HEK293 (cell line): ENCODE measurements at regions not wholly inside any gene's neighbourhood (a gene's known extent, or its start where the extent isn't known, plus 50 kb on each side); places are given as distances from the start of the nearest gene placed in this dataset.

Experiments used
- CTCF ChIA-PET: fragments of 350-600 bp; formaldehyde crosslinking; extraction: SDS; loops from one replicate; lab custom pipeline; 2021; ENCODE audit warnings: antibody characterized with exemption; lab: Yijun Ruan, JAX
- POLR2A ChIA-PET: fragments of 300-600 bp; formaldehyde crosslinking; extraction: SDS; loops from one replicate; lab custom pipeline; 2020; ENCODE audit warnings: antibody characterized with exemption, inconsistent platforms; lab: Yijun Ruan, JAX
- H3K27ac ChIP-seq: fragments of 200-500 bp; sonication (Bioruptor generic); 2 replicates; pipeline ENCODE4 v1.5.1; 2014; ENCODE audit warnings: low read depth, low read length, control low read depth, inconsistent platforms; ENCODE audit errors: extremely low read depth
- H3K36me3 ChIP-seq, 2 experiments: fragments of 200-500 bp in 1 of 2; sonication (Bioruptor generic) in 1 of 2; 1 replicate in 1 of 2; 2 replicates in 1 of 2; pipeline ENCODE4 v1.5.1; 2014 to 2017; ENCODE audit warnings: inconsistent platforms in 2 of 2, low read length in 2 of 2; ENCODE audit not compliant: control insufficient read depth in 2 of 2, insufficient read depth in 1 of 2
- H3K4me1 ChIP-seq: fragments of 200-500 bp; sonication (Bioruptor generic); 2 replicates; pipeline ENCODE4 v1.5.1; 2014; ENCODE audit warnings: mild to moderate bottlenecking, low read length, inconsistent platforms; ENCODE audit not compliant: control insufficient read depth, insufficient read depth
- H3K4me3 ChIP-seq: 2 replicates; pipeline ENCODE4 v1.5.1; 2011; ENCODE audit warnings: low read depth, mild to moderate bottlenecking, control low read depth, low read length, moderate library complexity
- H3K9me3 ChIP-seq: fragments of 200-500 bp; sonication (Bioruptor generic); 2 replicates; pipeline ENCODE4 v1.5.1; 2014; ENCODE audit warnings: low read depth, low read length, inconsistent platforms; ENCODE audit not compliant: control insufficient read depth, insufficient read depth
- ATF2 ChIP-seq: fragments of 450-650 bp; formaldehyde crosslinking; IDR thresholded peaks from 2 replicates; pipeline ENCODE4 v1.5.1; 2016; ENCODE audit warnings: missing biosample characterization, missing genetic modification characterization, low read depth
- EGR2 ChIP-seq: fragments of 450-650 bp; formaldehyde crosslinking; IDR thresholded peaks from 2 replicates; pipeline ENCODE4 v1.5.1; 2016; ENCODE audit warnings: low read depth, missing biosample characterization, missing genetic modification characterization
- GLI4 ChIP-seq: fragments of 450-650 bp; formaldehyde crosslinking; IDR thresholded peaks from 2 replicates; pipeline ENCODE4 v1.5.1; 2016; ENCODE audit warnings: missing biosample characterization, missing genetic modification characterization
- KLF7 ChIP-seq: fragments of 450-650 bp; formaldehyde crosslinking; IDR thresholded peaks from 2 replicates; pipeline ENCODE4 v1.5.1; 2016; ENCODE audit warnings: missing biosample characterization, missing genetic modification characterization, borderline replicate concordance
- KLF9 ChIP-seq: fragments of 450-650 bp; formaldehyde crosslinking; IDR thresholded peaks from 2 replicates; pipeline ENCODE4 v1.5.1; 2016; ENCODE audit warnings: missing biosample characterization, missing genetic modification characterization, low read depth
- MEIS1 ChIP-seq: sonication (generic); formaldehyde crosslinking; IDR thresholded peaks from 2 replicates; pipeline ENCODE4 v1.8.1; 2022; ENCODE audit warnings: missing genetic modification reagents, mild to moderate bottlenecking, borderline replicate concordance
- OVOL3 ChIP-seq: fragments of 450-650 bp; formaldehyde crosslinking; IDR thresholded peaks from 2 replicates; pipeline ENCODE4 v1.5.1; 2016; ENCODE audit warnings: missing biosample characterization, missing genetic modification characterization
- SP3 ChIP-seq: fragments of 450-650 bp; formaldehyde crosslinking; IDR thresholded peaks from 2 replicates; pipeline ENCODE4 v1.5.1; 2016; ENCODE audit warnings: missing biosample characterization, missing genetic modification characterization
- ZBTB49 ChIP-seq: fragments of 450-650 bp; formaldehyde crosslinking; IDR thresholded peaks from 2 replicates; pipeline ENCODE4 v1.5.1; 2016; ENCODE audit warnings: missing biosample characterization, missing genetic modification characterization, low read depth
- ZFHX2 ChIP-seq: fragments of 450-650 bp; formaldehyde crosslinking; conservative IDR thresholded peaks from 2 replicates; pipeline ENCODE4 v1.5.1; 2016; ENCODE audit warnings: missing biosample characterization, missing genetic modification characterization
- ZFP37 ChIP-seq: fragments of 450-650 bp; formaldehyde crosslinking; IDR thresholded peaks from 2 replicates; pipeline ENCODE4 v1.5.1; 2016; ENCODE audit warnings: missing biosample characterization, missing genetic modification characterization
- ZFP41 ChIP-seq: fragments of 450-650 bp; formaldehyde crosslinking; IDR thresholded peaks from 2 replicates; pipeline ENCODE4 v1.5.1; 2016; ENCODE audit warnings: missing biosample characterization, missing genetic modification characterization, borderline replicate concordance
- ZNF140 ChIP-seq: fragments of 450-650 bp; formaldehyde crosslinking; IDR thresholded peaks from 2 replicates; pipeline ENCODE4 v1.5.1; 2016; ENCODE audit warnings: missing biosample characterization, missing genetic modification characterization
- ZNF488 ChIP-seq: fragments of 450-650 bp; formaldehyde crosslinking; IDR thresholded peaks from 2 replicates; pipeline ENCODE4 v1.5.1; 2016; ENCODE audit warnings: missing biosample characterization, missing genetic modification characterization
- ZNF514 ChIP-seq: fragments of 450-650 bp; formaldehyde crosslinking; IDR thresholded peaks from 2 replicates; pipeline ENCODE4 v1.5.1; 2016; ENCODE audit warnings: missing biosample characterization, missing genetic modification characterization
- ZNF580 ChIP-seq: fragments of 450-650 bp; formaldehyde crosslinking; IDR thresholded peaks from 2 replicates; pipeline ENCODE4 v1.5.1; 2016; ENCODE audit warnings: missing biosample characterization, missing genetic modification characterization
- ZNF660 ChIP-seq: fragments of 450-650 bp; IDR thresholded peaks from 2 replicates; pipeline ENCODE4 v1.5.1; 2018; ENCODE audit warnings: missing biosample characterization, mild to moderate bottlenecking, missing genetic modification characterization
- ZNF747 ChIP-seq: fragments of 450-650 bp; formaldehyde crosslinking; IDR thresholded peaks from 2 replicates; pipeline ENCODE4 v1.5.1; 2016; ENCODE audit warnings: missing biosample characterization, missing genetic modification characterization
- ZNF768 ChIP-seq: fragments of 450-650 bp; formaldehyde crosslinking; IDR thresholded peaks from 2 replicates; pipeline ENCODE4 v1.5.1; 2018; ENCODE audit warnings: missing biosample characterization, mild to moderate bottlenecking, missing genetic modification characterization
- TF ChIP-seq, protein P1 (sequence below): fragments of 450-650 bp; formaldehyde crosslinking; IDR thresholded peaks from 2 replicates; pipeline ENCODE4 v1.5.1; 2016; ENCODE audit warnings: missing biosample characterization, missing genetic modification characterization
- TF ChIP-seq, protein P2 (sequence below): fragments of 450-650 bp; formaldehyde crosslinking; IDR thresholded peaks from 2 replicates; pipeline ENCODE4 v1.5.1; 2016; ENCODE audit warnings: missing biosample characterization, missing genetic modification characterization
- TF ChIP-seq, protein P3 (sequence below): fragments of 450-650 bp; formaldehyde crosslinking; IDR thresholded peaks from 2 replicates; pipeline ENCODE4 v1.5.1; 2017; ENCODE audit warnings: missing biosample characterization, missing genetic modification characterization

DNA sequence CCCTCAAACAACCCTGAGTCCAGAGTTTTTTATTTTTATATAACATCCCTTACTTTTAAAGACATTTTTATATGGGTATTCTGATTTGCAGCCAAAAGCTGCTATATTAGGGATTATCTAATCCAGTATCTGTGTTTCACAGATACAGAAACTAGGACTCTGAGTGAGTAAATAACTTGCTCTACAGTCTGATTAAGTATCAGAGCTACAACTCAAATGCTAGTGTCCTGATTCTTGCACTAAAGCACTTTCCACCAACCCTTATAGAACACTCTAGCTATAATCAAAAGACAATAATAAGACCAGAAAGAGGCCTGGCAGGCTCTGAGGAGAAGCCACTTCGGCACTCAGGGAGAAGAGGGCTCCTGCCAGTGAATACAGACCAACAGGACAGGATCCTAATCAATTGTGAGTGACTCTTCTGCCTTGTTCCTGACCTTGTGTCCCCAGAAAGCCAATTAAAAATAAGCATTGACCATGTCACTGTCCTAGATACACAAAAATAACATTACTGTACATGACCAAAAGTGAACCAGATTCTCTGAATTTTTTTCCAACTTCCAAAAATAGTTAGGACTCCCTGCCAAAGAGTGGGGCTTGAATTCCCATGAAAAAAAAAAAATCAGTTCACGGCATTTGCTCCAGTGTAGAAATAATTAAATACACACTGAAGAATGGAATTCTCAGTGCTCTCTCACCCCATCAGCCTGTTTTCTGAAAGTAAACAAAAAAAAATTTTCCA, 63.6 kb upstream of the MAP3K1 start (continued):
- TF ChIP-seq, protein P1, sequence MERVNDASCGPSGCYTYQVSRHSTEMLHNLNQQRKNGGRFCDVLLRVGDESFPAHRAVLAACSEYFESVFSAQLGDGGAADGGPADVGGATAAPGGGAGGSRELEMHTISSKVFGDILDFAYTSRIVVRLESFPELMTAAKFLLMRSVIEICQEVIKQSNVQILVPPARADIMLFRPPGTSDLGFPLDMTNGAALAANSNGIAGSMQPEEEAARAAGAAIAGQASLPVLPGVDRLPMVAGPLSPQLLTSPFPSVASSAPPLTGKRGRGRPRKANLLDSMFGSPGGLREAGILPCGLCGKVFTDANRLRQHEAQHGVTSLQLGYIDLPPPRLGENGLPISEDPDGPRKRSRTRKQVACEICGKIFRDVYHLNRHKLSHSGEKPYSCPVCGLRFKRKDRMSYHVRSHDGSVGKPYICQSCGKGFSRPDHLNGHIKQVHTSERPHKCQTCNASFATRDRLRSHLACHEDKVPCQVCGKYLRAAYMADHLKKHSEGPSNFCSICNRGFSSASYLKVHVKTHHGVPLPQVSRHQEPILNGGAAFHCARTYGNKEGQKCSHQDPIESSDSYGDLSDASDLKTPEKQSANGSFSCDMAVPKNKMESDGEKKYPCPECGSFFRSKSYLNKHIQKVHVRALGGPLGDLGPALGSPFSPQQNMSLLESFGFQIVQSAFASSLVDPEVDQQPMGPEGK = no peak
- TF ChIP-seq OVOL3 (tag by site-specific recombination) (no peak), MEIS1 (CRISPR knock-in tag) (no peak), ZNF747 (tag by site-specific recombination) (no peak), KLF7 (no peak)
- TF ChIP-seq, all 188 proteins: peak for 0

DNA sequence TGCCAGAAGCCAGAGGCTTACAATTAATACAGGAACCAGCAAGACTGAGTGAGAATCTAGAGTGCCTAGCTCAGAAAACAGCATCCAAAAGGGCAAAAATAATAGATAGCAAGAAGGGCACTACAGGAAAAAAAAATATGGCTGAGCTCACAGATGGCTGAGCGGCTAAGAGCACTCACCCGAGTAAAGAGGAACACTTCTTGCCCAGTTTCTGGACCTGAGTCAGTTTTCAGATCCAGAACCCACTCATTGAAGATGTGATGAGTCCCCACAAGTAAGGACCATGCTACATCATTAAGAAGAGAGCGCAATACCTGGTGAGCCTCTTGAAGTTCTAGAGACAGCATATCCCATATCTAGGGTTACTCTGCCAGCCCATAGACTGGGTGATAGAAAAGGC, 65.5 kb upstream of the MAP3K1 start:
- POLR2A ChIA-PET = no interaction called here
- CTCF ChIA-PET = no interaction called here

GRCh38 chr5:56746553-56747339, 68.6 kb upstream of the MAP3K1 start:
- H3K27ac ChIP-seq = no peak overlapping the region
- H3K4me1 ChIP-seq = no peaks in the 10 kb centered on the region
- POLR2A ChIA-PET = no interaction called here
- H3K9me3 ChIP-seq = no peaks in the 10 kb centered on the region
- CTCF ChIA-PET = interaction anchor here (1.0 kb wide), 1 partner anchor 92 kb away, joined by 3 read pairs; no protein-coding TSS in a partner anchor
- H3K4me3 ChIP-seq = no peak overlapping the region
- H3K36me3 ChIP-seq = no peaks in the 10 kb centered on the region
- TF ChIP-seq ZFHX2 (tag by site-specific recombination) (no peak), ZNF514 (tag by site-specific recombination) (no peak), SP3 (tag by site-specific recombination) (no peak), KLF9 (tag by site-specific recombination) (no peak), ZNF768 (no peak), EGR2 (tag by site-specific recombination) (no peak), ZBTB49 (tag by site-specific recombination) (no peak), ZFP41 (tag by site-specific recombination) (no peak), ATF2 (tag by site-specific recombination) (no peak)
- TF ChIP-seq, protein P2, sequence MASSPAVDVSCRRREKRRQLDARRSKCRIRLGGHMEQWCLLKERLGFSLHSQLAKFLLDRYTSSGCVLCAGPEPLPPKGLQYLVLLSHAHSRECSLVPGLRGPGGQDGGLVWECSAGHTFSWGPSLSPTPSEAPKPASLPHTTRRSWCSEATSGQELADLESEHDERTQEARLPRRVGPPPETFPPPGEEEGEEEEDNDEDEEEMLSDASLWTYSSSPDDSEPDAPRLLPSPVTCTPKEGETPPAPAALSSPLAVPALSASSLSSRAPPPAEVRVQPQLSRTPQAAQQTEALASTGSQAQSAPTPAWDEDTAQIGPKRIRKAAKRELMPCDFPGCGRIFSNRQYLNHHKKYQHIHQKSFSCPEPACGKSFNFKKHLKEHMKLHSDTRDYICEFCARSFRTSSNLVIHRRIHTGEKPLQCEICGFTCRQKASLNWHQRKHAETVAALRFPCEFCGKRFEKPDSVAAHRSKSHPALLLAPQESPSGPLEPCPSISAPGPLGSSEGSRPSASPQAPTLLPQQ (tag by site-specific recombination) = no peak

More for the DNA sequence above, 65.5 kb upstream of the MAP3K1 start:
- H3K9me3 ChIP-seq = no peaks in the 10 kb centered on the region
- H3K4me1 ChIP-seq = no peaks in the 10 kb centered on the region
- no peak overlapping the region for H3K4me3 ChIP-seq
- no peaks in the 10 kb centered on the region for H3K36me3 ChIP-seq
- H3K27ac ChIP-seq = no peak overlapping the region
- TF ChIP-seq ZNF660 (tag by site-specific recombination) = no peak
- TF ChIP-seq KLF7 = no peak
- TF ChIP-seq ZNF580 = no peak
- no peak for TF ChIP-seq GLI4 (tag by site-specific recombination)
- TF ChIP-seq ZNF488 = no peak
- TF ChIP-seq, protein P3, sequence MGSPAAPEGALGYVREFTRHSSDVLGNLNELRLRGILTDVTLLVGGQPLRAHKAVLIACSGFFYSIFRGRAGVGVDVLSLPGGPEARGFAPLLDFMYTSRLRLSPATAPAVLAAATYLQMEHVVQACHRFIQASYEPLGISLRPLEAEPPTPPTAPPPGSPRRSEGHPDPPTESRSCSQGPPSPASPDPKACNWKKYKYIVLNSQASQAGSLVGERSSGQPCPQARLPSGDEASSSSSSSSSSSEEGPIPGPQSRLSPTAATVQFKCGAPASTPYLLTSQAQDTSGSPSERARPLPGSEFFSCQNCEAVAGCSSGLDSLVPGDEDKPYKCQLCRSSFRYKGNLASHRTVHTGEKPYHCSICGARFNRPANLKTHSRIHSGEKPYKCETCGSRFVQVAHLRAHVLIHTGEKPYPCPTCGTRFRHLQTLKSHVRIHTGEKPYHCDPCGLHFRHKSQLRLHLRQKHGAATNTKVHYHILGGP (tag by site-specific recombination) = no peak
- no peak for TF ChIP-seq ZFP37 (tag by site-specific recombination)
- no peak for TF ChIP-seq ZNF140 (tag by site-specific recombination)
